Sigmoid colon (tissue), 6 donors: ENCODE measurements at regions not wholly inside any gene's neighbourhood (a gene's known extent, or its start where the extent isn't known, plus 50 kb on each side); places are given as distances from the start of the nearest gene placed in this dataset.

Experiments used
- DNase-seq: peaks from one replicate; pipeline ENCODE4 v3.0.0-alpha.2; 2019
- H3K27ac ChIP-seq, 4 donors: fragments of 200-600 bp; sonication (generic); one replicate each; pipeline ENCODE4 v1.5.1; 2016 to 2019; ENCODE audit warnings: mild to moderate bottlenecking in 1 of 4
- H3K27me3 ChIP-seq, 3 donors: fragments of 200-600 bp; sonication (generic); one replicate each; pipeline ENCODE4 v1.5.1; 2019; ENCODE audit warnings: mild to moderate bottlenecking in 1 of 3
- H3K36me3 ChIP-seq, 4 donors: fragments of 200-600 bp; sonication (generic); one replicate each; pipeline ENCODE4 v1.5.1; 2016 to 2019
- H3K4me1 ChIP-seq, 4 donors: fragments of 200-600 bp; sonication (generic); one replicate each; pipeline ENCODE4 v1.5.1; 2017 to 2019
- H3K4me3 ChIP-seq, 4 donors: fragments of 200-600 bp; sonication (generic); one replicate each; pipeline ENCODE4 v1.5.1; 2017 to 2019; ENCODE audit warnings: mild to moderate bottlenecking in 2 of 4, moderate library complexity in 1 of 4
- H3K9me3 ChIP-seq, 4 donors: fragments of 200-600 bp in 3 of 4; sonication (generic) in 3 of 4; one replicate each; pipeline versions ENCODE4 v1.5.1 to v1.6.1; 2013 to 2019
- EP300 ChIP-seq, 4 donors: sonication (generic); formaldehyde crosslinking; IDR thresholded peaks; one replicate each; pipeline ENCODE4 v1.6.1; 2017; ENCODE audit warnings: antibody characterized with exemption in 4 of 4
- POLR2A ChIP-seq, 2 donors: fragments of 450-650 bp; IDR thresholded peaks; one replicate each; pipeline ENCODE4 v1.6.1; 2016; ENCODE audit warnings: antibody characterized with exemption in 2 of 2, mild to moderate bottlenecking in 2 of 2, moderate library complexity in 2 of 2
- POLR2AphosphoS5 ChIP-seq, 4 donors: sonication (generic); formaldehyde crosslinking; IDR thresholded peaks; one replicate each; pipeline ENCODE4 v1.6.1; 2017; ENCODE audit warnings: antibody characterized with exemption in 4 of 4
- WGBS, 2 donors: extraction: QIAGEN DNeasy Blood & Tissue Kit; methylation state at CpG; one replicate each; pipeline ENCODE4 v1.1.7; 2013; 5-methylcytosine and 5-hydroxymethylcytosine counted together
- intact Hi-C: fragments of 100-400 bp; cut with DNase I; formaldehyde crosslinking; loops from one replicate; pipeline ENCODE4 v1.15.1; 2023
- TF ChIP-seq, protein P1 (sequence below), 4 experiments: fragments of 450-650 bp in 3 of 4; fragments of 200-600 bp in 1 of 4; IDR thresholded peaks; one replicate each; pipeline ENCODE4 v1.5.1; 2016 to 2019; ENCODE audit warnings: antibody characterized with exemption in 4 of 4, mild to moderate bottlenecking in 3 of 4, moderate library complexity in 2 of 4
- donor health status: healthy with polysubstance abuse.
- donor health status: healthy.

DNA sequence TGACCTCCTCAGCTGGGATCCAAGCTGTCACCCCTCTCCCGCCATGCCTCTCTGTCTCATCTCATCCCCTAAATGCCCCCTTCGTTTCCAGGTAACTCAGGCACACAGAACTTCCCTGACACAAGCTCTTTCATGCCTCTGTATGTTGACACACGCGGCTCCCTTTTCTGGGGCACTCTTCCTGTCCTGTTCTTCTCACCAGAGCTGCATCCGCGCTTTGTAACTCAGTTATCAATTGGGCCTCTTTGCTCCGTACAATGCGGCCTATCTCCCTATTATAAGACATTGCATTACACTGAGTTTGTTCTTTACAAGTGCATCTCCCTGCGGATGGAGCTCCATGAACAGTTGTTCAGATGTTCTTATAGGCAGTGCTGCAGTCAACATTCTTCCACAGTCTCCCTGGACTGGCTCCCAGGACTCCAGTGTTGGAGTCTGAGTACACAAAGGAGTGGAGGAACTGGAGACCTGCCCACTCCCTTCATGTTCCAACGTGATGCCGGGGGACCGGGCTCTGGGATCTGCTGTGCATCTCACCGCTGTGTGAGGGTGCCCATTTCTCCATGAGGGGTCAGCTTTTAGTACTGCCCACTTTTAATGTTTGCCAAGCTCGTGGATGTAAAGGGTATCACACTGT lies 56.9 kb upstream of the TNS3 start:
- no peak overlapping the region for H3K4me3 ChIP-seq
- WGBS, 2 donors, result 20 to 59% methylated on average over 14 of the region's 14 CpGs
- DNase-seq, result peak; percentile 94
- intact Hi-C loops, result loop anchor here (5.0 to 10.0 kb wide), 4 partner anchors 41 to 146 kb away; no protein-coding TSS in a partner anchor
- peak overlapping the region; percentile 30 to 76 (median 68) for H3K27ac ChIP-seq
- H3K4me1 ChIP-seq, result peaks cover 0 to 77% (median 68%) of the 10 kb centered on the region in 4 donors
- TF ChIP-seq EP300 (IDR thresholded peaks at IDR 0.05), result no peak
- TF ChIP-seq POLR2AphosphoS5 (IDR thresholded peaks at IDR 0.05), result peak in 3 of 4 donors; percentile 50 to 63 (median 60)
- no peaks in the 10 kb centered on the region for H3K36me3 ChIP-seq
- H3K9me3 ChIP-seq, result no peaks in the 10 kb centered on the region
- H3K27me3 ChIP-seq, result no peaks in the 10 kb centered on the region

DNA sequence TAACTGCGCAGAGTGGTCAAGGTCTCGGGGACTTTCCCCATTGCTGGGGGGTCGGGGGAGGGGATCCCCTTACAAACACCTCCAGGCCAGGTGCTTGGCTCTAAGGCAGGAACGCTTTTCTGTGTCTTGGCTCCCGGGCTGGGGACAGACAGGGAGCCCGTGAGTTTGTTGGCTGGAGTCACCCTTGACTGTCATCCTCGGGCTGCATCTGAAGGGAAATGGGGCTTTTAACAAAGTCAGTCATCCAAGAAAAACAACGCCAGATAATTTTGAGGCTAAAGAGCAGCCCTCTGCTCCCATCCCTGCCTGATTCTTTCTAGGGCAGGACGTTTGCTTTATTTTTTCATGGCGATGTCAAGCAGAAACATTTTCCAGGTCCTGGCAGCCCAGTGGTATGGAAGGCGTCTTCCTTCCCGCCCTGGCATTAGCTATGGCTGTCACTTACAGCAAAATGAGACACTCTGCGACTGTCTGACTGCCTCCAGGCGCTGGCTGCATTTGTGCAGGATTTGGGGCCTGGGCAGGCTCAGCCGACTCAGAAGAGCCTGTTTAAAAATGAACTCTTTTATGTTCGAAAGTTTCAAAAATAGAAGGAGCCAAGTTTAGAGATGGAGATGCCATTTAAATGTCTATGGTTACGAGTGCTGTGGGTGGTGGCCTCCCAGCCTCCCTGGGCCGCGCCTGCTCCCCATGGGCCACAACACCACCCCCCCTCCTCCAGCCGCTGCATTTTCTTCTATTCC lies 54.7 kb upstream of the TNS3 start:
- H3K27ac ChIP-seq, result peak overlapping the region; percentile 75 to 88 (median 83)
- no peaks in the 10 kb centered on the region for H3K36me3 ChIP-seq
- H3K4me3 ChIP-seq, result no peak overlapping the region
- TF ChIP-seq EP300 (IDR thresholded peaks at IDR 0.05), result no peak
- no peak for TF ChIP-seq POLR2A (IDR thresholded peaks at IDR 0.05)
- peak; percentile 8 to 83 (median 55) for TF ChIP-seq POLR2AphosphoS5 (IDR thresholded peaks at IDR 0.05)
- TF ChIP-seq, protein P1, sequence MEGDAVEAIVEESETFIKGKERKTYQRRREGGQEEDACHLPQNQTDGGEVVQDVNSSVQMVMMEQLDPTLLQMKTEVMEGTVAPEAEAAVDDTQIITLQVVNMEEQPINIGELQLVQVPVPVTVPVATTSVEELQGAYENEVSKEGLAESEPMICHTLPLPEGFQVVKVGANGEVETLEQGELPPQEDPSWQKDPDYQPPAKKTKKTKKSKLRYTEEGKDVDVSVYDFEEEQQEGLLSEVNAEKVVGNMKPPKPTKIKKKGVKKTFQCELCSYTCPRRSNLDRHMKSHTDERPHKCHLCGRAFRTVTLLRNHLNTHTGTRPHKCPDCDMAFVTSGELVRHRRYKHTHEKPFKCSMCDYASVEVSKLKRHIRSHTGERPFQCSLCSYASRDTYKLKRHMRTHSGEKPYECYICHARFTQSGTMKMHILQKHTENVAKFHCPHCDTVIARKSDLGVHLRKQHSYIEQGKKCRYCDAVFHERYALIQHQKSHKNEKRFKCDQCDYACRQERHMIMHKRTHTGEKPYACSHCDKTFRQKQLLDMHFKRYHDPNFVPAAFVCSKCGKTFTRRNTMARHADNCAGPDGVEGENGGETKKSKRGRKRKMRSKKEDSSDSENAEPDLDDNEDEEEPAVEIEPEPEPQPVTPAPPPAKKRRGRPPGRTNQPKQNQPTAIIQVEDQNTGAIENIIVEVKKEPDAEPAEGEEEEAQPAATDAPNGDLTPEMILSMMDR (IDR thresholded peaks at IDR 0.05), result no peak
- H3K4me1 ChIP-seq, result peaks cover 0 to 76% (median 68%) of the 10 kb centered on the region in 4 donors
- WGBS, 2 donors, result 71 to 80% methylated on average over 20 of the region's 20 CpGs
- H3K9me3 ChIP-seq, result no peaks in the 10 kb centered on the region
- no peak for DNase-seq
- H3K27me3 ChIP-seq, result no peaks in the 10 kb centered on the region
- intact Hi-C loops, result loop anchor here (5.0 to 10.0 kb wide), 4 partner anchors 39 to 148 kb away; no protein-coding TSS in a partner anchor

DNA sequence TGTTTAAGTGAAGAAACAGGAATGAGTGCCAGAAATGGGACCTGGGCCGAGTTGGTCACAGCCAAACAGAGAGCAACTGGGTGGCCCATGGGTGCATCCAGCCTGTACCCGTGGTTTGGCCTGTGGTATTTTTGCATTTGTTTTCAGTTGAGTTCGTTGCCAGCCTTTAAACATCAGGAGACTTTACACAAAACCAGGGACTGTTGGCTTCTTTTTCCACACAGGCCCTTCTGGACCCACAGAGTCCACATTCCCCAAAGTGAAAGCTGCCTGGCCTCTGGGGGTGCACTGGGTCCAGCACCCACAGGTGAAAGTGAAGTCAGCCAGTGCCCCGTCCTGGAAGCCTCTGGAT lies 54.1 kb upstream of the TNS3 start:
- TF ChIP-seq, protein P1 (IDR thresholded peaks at IDR 0.05), result no peak
- TF ChIP-seq EP300 (IDR thresholded peaks at IDR 0.05), result no peak
- no peak for TF ChIP-seq POLR2AphosphoS5 (IDR thresholded peaks at IDR 0.05)
- no peak for TF ChIP-seq POLR2A (IDR thresholded peaks at IDR 0.05)
- 58 to 80% methylated on average over 4 of the region's 4 CpGs for WGBS, 2 donors
- Histone ChIP-seq H3K9me3 (no peaks in the 10 kb centered on the region), H3K4me1 (peaks cover 0 to 73% (median 65%) of the 10 kb centered on the region in 4 donors), H3K4me3 (no peak overlapping the region), H3K27ac (peak overlapping the region; percentile 75 to 88 (median 83)), H3K27me3 (no peaks in the 10 kb centered on the region), H3K36me3 (no peaks in the 10 kb centered on the region)
- intact Hi-C loops, result loop anchor here (5.0 to 10.0 kb wide), 4 partner anchors 39 to 149 kb away; no protein-coding TSS in a partner anchor
- no peak for DNase-seq

DNA sequence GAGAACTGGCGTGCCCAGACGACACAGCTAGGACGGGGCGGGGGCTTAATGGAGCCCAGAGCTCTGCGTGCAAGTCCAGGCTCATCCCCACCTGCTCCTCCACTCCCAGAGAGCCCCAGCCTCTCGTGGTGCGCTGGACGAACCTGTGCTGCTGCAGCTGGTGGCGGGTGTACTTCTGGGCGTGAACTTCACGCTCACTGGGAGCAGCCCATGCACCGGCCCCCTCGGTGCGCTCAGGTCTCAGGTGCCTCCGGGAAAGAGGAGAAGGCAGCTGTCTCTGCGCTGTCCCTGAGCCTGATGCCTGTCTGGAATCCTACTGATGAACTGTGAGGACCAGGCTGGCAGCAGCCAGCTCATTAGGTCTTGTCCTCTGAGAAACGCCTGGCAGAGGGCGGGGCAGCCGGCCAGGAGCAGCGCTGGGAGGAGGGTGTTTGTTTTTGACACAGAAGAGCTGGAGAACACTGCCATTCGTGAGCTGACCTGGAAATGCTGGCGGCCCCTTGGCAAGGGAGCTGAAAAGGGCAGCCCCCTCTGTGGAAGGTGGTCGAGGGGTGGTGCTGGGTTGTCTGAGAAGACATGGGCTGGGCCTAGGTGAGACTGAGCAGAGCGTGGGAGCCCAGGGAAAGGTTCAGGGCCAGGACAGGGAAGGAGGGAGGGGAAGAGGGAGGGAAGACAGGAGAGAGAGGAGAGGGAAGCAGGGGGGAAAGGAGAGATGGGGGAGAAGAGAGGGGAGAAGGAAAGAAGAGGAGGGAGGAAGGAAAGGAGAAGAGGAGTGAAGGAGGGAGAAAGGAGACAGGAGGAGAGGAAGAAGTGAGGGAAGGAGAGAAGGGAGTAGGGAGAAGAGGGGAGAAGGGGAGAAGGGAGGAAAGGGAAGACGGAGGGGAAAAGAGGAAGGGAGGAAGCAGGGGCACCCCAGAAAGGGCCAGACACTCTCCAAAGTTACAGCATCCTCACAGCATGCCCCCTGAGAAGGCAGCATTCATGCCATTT lies 53.5 kb upstream of the TNS3 start:
- DNase-seq, result peak; percentile 80
- Histone ChIP-seq H3K27ac (peak overlapping the region; percentile 75 to 88 (median 83)), H3K27me3 (no peaks in the 10 kb centered on the region), H3K36me3 (no peaks in the 10 kb centered on the region), H3K9me3 (no peaks in the 10 kb centered on the region), H3K4me3 (no peak overlapping the region), H3K4me1 (peaks cover 0 to 66% (median 58%) of the 10 kb centered on the region in 4 donors)
- WGBS, 2 donors, result 19 to 63% methylated on average over 25 of the region's 25 CpGs
- no peak for TF ChIP-seq EP300 (IDR thresholded peaks at IDR 0.05)
- no peak for TF ChIP-seq POLR2AphosphoS5 (IDR thresholded peaks at IDR 0.05)
- no peak for TF ChIP-seq POLR2A (IDR thresholded peaks at IDR 0.05)
- intact Hi-C loops, result loop anchor here (5.0 to 10.0 kb wide), 4 partner anchors 38 to 149 kb away; no protein-coding TSS in a partner anchor

DNA sequence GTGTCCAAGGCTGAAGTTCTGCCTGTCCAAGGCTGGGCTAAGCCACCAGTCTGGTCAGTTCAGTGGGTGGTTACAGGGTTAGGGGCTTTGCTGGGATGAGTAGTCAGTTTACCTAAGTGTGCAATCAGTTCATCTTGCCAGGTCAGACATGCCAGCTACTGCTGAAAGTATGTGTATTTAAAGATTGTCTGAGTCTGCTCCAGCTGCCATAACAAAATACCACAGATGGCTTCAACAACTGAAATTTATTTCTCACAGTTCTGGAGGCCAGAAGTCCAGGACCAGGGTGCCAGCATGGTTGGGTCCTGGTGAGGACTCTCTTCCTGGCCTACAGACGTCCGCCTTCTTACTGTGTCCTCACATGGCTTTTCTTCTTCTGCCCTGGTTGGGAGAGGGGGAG lies 52.4 kb upstream of the TNS3 start:
- DNase-seq, result no peak
- H3K27me3 ChIP-seq, result no peaks in the 10 kb centered on the region
- no peak overlapping the region for H3K4me3 ChIP-seq
- intact Hi-C loops, result loop anchor here (10.0 kb wide), 2 partner anchors 59 to 151 kb away; no protein-coding TSS in a partner anchor
- no peaks in the 10 kb centered on the region for H3K36me3 ChIP-seq
- WGBS, 2 donors, result 92 to 93% methylated on average over 2 of the region's 2 CpGs
- no peak for TF ChIP-seq EP300 (IDR thresholded peaks at IDR 0.05)
- TF ChIP-seq POLR2A (IDR thresholded peaks at IDR 0.05), result no peak
- no peak for TF ChIP-seq POLR2AphosphoS5 (IDR thresholded peaks at IDR 0.05)
- H3K27ac ChIP-seq, result peak overlapping the region in 2 of 4 donors; percentile 85 to 88
- no peaks in the 10 kb centered on the region for H3K9me3 ChIP-seq
- H3K4me1 ChIP-seq, result peaks cover 0 to 55% (median 50%) of the 10 kb centered on the region in 4 donors
